Astrocyte of the hippocampus (primary cell): ENCODE measurements at regions not wholly inside any gene's neighbourhood (a gene's known extent, or its start where the extent isn't known, plus 50 kb on each side); places are given as distances from the start of the nearest gene placed in this dataset.
A peak's percentile ranks its signal among the peaks of the same experiment; 100 is the strongest.

Source experiments
- DNase-seq: peaks from one replicate; pipeline ENCODE4 v3.0.0; 2011; ENCODE audit warnings: low read depth, low spot score

GRCh38 chr2:133766164-133766832 is 198.0 kb upstream of the NCKAP5 start:
- DNase-seq: no peak

DNA sequence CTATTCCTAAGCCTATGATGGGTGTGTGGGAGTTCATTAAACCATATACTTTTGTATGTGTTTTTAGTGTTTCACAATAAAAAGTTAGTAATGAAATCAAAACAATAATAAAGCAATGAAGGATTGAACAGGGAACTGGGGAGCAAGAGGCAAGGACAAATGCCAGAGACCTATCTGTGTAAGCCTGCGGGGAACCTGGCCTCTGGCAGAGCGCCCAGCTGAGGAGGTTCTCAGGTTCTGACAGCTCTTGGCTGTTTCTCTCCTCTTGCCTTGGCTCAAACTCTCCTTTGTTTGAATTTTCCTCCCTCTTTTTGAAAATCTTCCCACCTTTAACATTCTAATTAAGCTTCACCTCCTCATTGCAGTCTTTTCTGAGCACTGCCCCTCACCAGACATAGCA is 200.0 kb upstream of the NCKAP5 start:
- peak; percentile 39 for DNase-seq

DNA sequence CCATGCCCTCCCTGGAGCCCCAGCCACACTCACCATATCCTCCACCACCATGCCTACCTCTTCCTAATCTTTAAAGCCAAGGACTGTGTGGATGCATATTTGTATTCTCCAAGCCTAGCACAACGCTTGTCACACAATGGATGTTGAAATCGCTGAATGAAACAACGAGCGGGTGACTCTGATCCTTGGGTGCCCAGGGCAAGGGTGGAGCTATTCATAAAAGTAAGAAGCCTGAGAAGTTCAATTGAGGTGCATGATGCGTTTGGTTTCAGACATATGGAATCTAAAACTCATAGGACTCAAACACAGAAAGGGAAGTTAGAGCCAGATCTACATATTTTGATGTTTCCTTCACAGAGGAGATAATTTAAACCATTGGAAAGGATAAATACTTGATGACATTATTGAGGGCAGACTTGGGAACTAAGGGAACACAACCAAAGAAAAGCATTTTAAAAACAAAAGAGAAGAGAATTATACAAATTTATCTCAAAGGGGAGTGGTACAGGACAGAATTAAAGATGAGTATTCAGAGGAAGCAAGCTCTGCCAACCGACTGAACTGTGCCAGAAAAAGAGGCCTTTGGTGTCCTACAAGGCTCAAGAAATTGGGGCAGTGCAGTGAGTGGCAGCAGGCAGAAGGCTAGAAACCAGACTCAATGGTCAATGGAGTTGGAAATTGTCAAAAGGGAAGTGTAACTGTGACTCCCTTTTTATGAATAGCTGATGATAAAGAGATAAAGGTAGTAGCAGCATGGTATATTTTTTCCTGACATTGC is 200.6 kb upstream of the NCKAP5 start:
- no peak for DNase-seq

GRCh38 chr2:133773854-133774653 is 205.8 kb upstream of the NCKAP5 start:
- no peak for DNase-seq

DNA sequence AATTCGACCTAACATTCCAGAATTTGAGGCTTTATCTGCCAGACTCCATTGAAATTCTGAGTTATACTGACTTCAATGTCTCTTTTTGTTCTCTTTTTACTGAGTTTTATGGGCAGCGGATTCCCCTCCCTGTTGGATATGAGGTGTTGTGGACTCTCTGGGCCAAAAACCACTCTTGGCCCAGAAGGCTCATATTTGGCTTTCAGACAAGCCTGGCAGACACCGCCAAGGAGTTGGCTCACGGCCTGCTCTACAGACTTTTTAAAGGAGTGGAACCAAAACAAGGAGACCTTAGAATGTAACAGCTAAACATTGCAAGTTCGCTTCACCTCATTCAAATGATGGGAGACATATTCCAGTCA is 206.4 kb upstream of the NCKAP5 start:
- peak; percentile 89 for DNase-seq

- no peak for DNase-seq
Measured at GRCh38 chr2:133776936-133777573, 208.8 kb upstream of the NCKAP5 start.

DNA sequence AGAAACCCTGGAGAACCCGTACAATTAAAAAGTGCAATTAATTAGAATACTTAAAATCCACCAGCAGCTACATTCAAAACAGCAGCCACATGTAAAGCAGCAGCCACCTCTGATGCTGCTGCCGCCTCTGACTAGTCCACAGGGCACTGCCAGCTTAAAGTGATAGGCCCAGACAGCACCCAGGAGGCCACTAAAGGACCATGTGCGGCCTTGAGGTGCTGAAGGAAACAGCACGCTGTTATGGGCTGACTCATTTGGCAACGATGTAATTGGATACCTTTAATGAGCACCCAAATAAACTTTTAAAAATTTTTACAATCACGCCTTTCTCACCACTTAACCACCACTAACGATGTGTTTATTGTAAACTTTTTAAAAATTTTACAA is 209.3 kb upstream of the NCKAP5 start:
- DNase-seq: peak; percentile 67

- peak; percentile 92 for DNase-seq
Measured at GRCh38 chr2:133780099-133780996, 212.1 kb upstream of the NCKAP5 start.

GRCh38 chr2:133780997-133781513 is 212.8 kb upstream of the NCKAP5 start:
- no peak for DNase-seq

- DNase-seq: no peak
Measured at GRCh38 chr2:133787207-133787606, 218.9 kb upstream of the NCKAP5 start.

DNA sequence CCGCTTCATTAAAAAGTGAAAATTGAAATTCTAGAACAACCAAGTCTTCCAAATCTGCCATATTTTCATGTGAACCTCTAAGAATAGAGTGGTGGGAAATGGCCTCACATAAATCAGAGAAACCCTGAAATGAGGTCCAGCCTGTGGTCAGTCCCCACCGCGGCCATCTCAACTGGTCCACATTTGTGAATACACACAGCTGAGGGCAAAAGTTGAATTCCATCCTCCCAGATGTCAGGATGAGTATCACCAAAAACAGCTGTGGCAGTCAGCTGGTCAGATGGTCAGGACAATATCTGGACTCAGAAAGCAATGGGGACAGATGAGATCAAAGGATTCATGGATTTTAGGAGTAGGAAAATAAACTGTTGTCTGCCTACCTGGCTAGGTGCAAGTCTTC is 219.4 kb upstream of the NCKAP5 start:
- no peak for DNase-seq

DNA sequence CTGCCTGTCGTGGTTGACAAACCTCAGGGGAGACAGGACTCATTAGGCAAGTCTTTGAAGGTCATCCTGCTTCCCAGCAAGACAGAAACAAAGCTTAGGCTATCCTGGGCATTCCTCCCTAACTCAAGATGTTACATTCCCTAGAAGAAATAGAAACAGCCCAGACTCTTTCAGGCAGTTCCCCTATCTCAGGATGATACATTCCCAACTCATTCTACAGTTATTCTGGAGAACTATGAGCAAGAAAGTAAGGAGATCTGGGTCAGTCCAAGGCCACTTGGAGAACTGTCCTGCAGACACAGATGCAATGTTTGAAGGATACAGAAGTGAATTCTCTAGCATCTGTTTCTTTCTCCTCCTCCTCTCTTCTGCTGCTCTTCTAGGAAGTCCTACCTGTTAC is 220.1 kb upstream of the NCKAP5 start:
- DNase-seq: no peak

- peak; percentile 12 for DNase-seq
Measured at GRCh38 chr2:133789743-133790142, 221.5 kb upstream of the NCKAP5 start.

GRCh38 chr2:133790711-133791110 is 222.4 kb upstream of the NCKAP5 start:
- DNase-seq: peak; percentile 20

DNA sequence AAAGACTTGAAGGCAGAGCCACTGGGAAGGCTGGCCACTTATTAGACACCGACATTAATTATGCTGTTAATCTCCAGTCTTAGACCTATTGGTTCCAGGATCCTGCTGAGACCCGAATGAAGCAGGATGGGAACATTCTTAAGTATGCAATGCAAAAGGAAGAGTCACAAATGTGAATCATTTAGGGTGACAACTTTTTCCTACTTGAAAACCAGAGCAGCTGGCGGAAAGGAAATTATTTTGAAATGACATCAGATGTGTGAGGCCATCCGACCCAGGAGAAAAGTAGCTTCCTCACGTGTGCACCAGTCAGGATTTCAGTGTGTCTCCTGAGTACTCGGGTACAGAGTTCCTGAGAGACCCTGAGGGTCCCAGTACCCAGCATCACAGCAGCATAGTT is 222.9 kb upstream of the NCKAP5 start:
- DNase-seq: peak; percentile 28

DNA sequence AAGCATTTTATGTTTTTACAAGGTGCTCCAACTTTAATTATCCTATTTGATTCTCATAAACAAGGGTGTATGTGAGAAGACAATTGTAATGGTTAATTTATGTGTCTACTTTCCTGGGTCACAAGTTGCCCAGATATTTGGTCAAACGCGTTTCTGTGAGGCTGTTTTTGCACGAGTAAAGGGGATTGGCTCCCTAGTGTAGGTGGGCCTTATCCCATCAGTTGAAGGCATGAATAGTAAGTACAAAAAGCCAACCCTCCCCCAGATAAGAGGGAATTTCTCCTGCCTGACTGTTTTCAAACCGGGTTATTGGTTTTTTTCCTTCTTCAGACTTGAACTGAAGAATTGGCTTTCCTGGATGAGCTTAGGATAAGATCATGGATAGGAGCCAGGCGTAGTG is 224.0 kb upstream of the NCKAP5 start:
- DNase-seq: no peak

DNA sequence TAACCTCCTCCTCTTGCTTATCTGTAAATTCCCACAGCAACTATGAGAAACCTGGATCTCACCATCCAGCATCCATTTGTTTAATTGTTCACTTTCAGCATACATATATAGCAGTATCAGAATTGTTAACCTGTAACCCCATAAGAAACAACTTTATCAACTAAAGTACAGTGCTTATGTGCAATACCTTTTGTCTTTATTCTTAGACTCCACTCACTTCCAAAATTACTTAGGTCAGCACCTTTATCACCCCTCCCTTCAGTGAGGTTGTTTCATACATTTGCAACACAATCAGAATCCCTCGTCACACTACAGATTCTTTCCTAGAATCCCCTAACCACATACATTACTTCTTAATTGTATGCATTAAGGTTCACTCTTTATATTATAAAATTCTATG is 225.9 kb upstream of the NCKAP5 start:
- no peak for DNase-seq

- no peak for DNase-seq
Measured at GRCh38 chr2:133801946-133802345, 233.7 kb upstream of the NCKAP5 start.

GRCh38 chr2:133802409-133803039 is 234.3 kb upstream of the NCKAP5 start:
- no peak for DNase-seq

GRCh38 chr2:133806564-133806963 is 238.3 kb upstream of the NCKAP5 start:
- DNase-seq: no peak
